SU-DHL-6 (cell line): ENCODE measurements at regions not wholly inside any gene's neighbourhood (a gene's known extent, or its start where the extent isn't known, plus 50 kb on each side); places are given as distances from the start of the nearest gene placed in this dataset.

Source experiments
- H2AFZ ChIP-seq: fragments of 200-600 bp; sonication (generic); 2 replicates; pipeline ENCODE4 v1.6.1; 2014; ENCODE audit warnings: low read depth, mild to moderate bottlenecking, moderate library complexity, mixed read lengths, antibody characterized with exemption, low read length; ENCODE audit not compliant: severe bottlenecking
- H3F3A ChIP-seq: fragments of 200-600 bp; shearing (Covaris generic); 2 replicates; pipeline ENCODE4 v1.6.0; 2016; ENCODE audit warnings: antibody characterized with exemption, mild to moderate bottlenecking; ENCODE audit not compliant: insufficient read depth
- H3K27ac ChIP-seq: fragments of 200-600 bp; sonication (generic); 2 replicates; pipeline ENCODE4 v1.5.1; 2016; ENCODE audit warnings: low read depth, mild to moderate bottlenecking, low read length, moderate library complexity, mixed read lengths
- H3K27me3 ChIP-seq: fragments of 200-600 bp; sonication (generic), shearing (Covaris generic); 2 replicates; pipeline ENCODE4 v1.6.0; 2014; ENCODE audit warnings: mild to moderate bottlenecking, low read length
- H3K36me3 ChIP-seq: fragments of 200-600 bp; sonication (generic); 2 replicates; pipeline ENCODE4 v1.6.1; 2014; ENCODE audit warnings: mild to moderate bottlenecking, low read length, mixed read lengths
- H3K4me2 ChIP-seq: fragments of 300-600, 200-600 bp; shearing (Covaris generic), sonication (generic); 2 replicates; pipeline ENCODE4 v1.6.0; 2014; ENCODE audit warnings: low read length, low read depth, mild to moderate bottlenecking; ENCODE audit not compliant: poor library complexity, severe bottlenecking
- H3K4me3 ChIP-seq: fragments of 200-600 bp; sonication (generic); 2 replicates; pipeline ENCODE4 v1.5.1; 2014; ENCODE audit warnings: antibody characterized with exemption, low read length, mild to moderate bottlenecking, mixed read lengths; ENCODE audit not compliant: insufficient read depth, poor library complexity, severe bottlenecking
- H3K79me2 ChIP-seq: fragments of 200-600 bp; sonication (generic); 2 replicates; pipeline ENCODE4 v1.6.1; 2014; ENCODE audit warnings: mild to moderate bottlenecking, low read length, moderate library complexity; ENCODE audit not compliant: insufficient read depth
- H3K9ac ChIP-seq: fragments of 200-600 bp; sonication (generic); 2 replicates; pipeline ENCODE4 v1.7.0; 2014; ENCODE audit warnings: mild to moderate bottlenecking, low read length
- H3K9me2 ChIP-seq: fragments of 200-600 bp; sonication (generic); replicated peaks from 2 replicates; pipeline ENCODE4 v1.6.1; 2014; ENCODE audit warnings: low read length; ENCODE audit not compliant: insufficient read depth
- H3K9me3 ChIP-seq: fragments of 200-600 bp; sonication (generic); 2 replicates; pipeline ENCODE4 v1.6.1; 2014; ENCODE audit warnings: low read length, mixed read lengths; ENCODE audit not compliant: insufficient read depth
- H4K20me1 ChIP-seq: fragments of 200-600 bp; sonication (generic); 2 replicates; pipeline ENCODE4 v1.6.1; 2014; ENCODE audit warnings: low read depth, mild to moderate bottlenecking, antibody characterized with exemption, low read length, moderate library complexity, mixed read lengths
- EZH2phosphoT487 ChIP-seq: fragments of 200-600 bp; sonication (generic), shearing (Covaris generic); conservative IDR thresholded peaks from 2 replicates; pipeline ENCODE4 v1.6.1; 2018; ENCODE audit warnings: mild to moderate bottlenecking, antibody characterized with exemption, low read length, moderate library complexity, mixed read lengths
- TF ChIP-seq, protein P1 (sequence below): fragments of 200-600 bp; sonication (generic); IDR thresholded peaks from one replicate; pipeline ENCODE4 v1.5.1; 2017; ENCODE audit warnings: antibody characterized with exemption, mild to moderate bottlenecking, low read length, moderate library complexity; ENCODE audit not compliant: insufficient read depth, poor library complexity, severe bottlenecking

DNA sequence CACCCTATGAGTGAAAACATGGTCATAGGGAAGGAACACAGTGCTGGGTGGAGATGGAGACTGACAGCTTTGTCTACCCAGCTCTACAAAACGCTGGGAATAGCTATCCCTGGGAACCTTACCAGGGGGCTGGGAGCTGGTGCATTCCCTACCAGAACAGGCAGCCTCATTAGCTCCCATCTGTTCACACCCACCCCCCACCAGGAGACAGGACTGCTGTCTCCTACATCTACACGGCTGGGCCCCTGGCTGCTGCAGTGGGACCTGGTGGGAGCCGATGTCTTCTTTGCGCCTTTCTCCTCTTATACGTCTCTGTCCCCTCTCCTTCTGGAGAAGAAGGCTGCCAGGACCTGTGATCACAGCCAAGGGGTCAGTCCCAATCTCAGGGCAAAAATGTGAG lies 90.8 kb downstream of the UQCRFS1 start:
- Histone ChIP-seq H3K79me2 (no peaks in the 10 kb centered on the region), H3K9me3 (no peaks in the 10 kb centered on the region), H3K27me3 (no peaks in the 10 kb centered on the region), H3K9me2 (no peaks in the 10 kb centered on the region), H3K9ac (no peak overlapping the region), H3K36me3 (no peaks in the 10 kb centered on the region), H2AFZ (no peak overlapping the region), H3F3A (no peaks in the 10 kb centered on the region), H3K27ac (no peak overlapping the region), H3K4me3 (no peak overlapping the region), H3K4me2 (no peak overlapping the region), H4K20me1 (no peaks in the 10 kb centered on the region)
- TF ChIP-seq, protein P1, sequence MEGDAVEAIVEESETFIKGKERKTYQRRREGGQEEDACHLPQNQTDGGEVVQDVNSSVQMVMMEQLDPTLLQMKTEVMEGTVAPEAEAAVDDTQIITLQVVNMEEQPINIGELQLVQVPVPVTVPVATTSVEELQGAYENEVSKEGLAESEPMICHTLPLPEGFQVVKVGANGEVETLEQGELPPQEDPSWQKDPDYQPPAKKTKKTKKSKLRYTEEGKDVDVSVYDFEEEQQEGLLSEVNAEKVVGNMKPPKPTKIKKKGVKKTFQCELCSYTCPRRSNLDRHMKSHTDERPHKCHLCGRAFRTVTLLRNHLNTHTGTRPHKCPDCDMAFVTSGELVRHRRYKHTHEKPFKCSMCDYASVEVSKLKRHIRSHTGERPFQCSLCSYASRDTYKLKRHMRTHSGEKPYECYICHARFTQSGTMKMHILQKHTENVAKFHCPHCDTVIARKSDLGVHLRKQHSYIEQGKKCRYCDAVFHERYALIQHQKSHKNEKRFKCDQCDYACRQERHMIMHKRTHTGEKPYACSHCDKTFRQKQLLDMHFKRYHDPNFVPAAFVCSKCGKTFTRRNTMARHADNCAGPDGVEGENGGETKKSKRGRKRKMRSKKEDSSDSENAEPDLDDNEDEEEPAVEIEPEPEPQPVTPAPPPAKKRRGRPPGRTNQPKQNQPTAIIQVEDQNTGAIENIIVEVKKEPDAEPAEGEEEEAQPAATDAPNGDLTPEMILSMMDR, result no peak
- TF ChIP-seq EZH2phosphoT487, result no peak

GRCh38 chr19:29121684-29122083 lies 91.3 kb downstream of the UQCRFS1 start:
- Histone ChIP-seq H3K9me2 (no peaks in the 10 kb centered on the region), H4K20me1 (no peaks in the 10 kb centered on the region)

GRCh38 chr19:29120466-29120865 lies 92.5 kb downstream of the UQCRFS1 start:
- H3K4me3 ChIP-seq, result no peak overlapping the region
- H4K20me1 ChIP-seq, result no peaks in the 10 kb centered on the region
- H3K36me3 ChIP-seq, result no peaks in the 10 kb centered on the region
- H3K9ac ChIP-seq, result no peak overlapping the region
- no peak overlapping the region for H2AFZ ChIP-seq
- no peak overlapping the region for H3K27ac ChIP-seq
- no peaks in the 10 kb centered on the region for H3K79me2 ChIP-seq
- no peak overlapping the region for H3K4me2 ChIP-seq
- H3K9me3 ChIP-seq, result no peaks in the 10 kb centered on the region
- TF ChIP-seq, protein P1, result no peak
- TF ChIP-seq EZH2phosphoT487, result no peak
- no peaks in the 10 kb centered on the region for H3K27me3 ChIP-seq
- no peaks in the 10 kb centered on the region for H3F3A ChIP-seq
- no peaks in the 10 kb centered on the region for H3K9me2 ChIP-seq

More at GRCh38 chr19:29121684-29122083, 91.3 kb downstream of the UQCRFS1 start:
- Histone ChIP-seq H3K27ac (no peak overlapping the region), H2AFZ (no peak overlapping the region), H3K9ac (no peak overlapping the region), H3F3A (no peaks in the 10 kb centered on the region), H3K9me3 (no peaks in the 10 kb centered on the region), H3K4me2 (no peak overlapping the region), H3K79me2 (no peaks in the 10 kb centered on the region), H3K27me3 (no peaks in the 10 kb centered on the region), H3K36me3 (no peaks in the 10 kb centered on the region), H3K4me3 (no peak overlapping the region)
- no peak for TF ChIP-seq EZH2phosphoT487
- TF ChIP-seq, protein P1, result no peak
